ENCODE measurements at regions not wholly inside any gene's neighbourhood (a gene's known extent, or its start where the extent isn't known, plus 50 kb on each side); places are given as distances from the start of the nearest gene placed in this dataset.

GRCh38 chr12:23424685-23425084 lies 524.8 kb downstream of the SOX5 start:
- CTCF ChIA-PET, result no interaction called here
- WGBS (ENCODE audit: insufficient coverage), result 85% methylated on average over 7 of the region's 9 CpGs
- ATAC-seq (replicated peaks in 1 of 4) (no peak), DNase-seq (no peak)
- Mint-ChIP-seq H3K36me3 (no peaks in the 10 kb centered on the region), H3K27ac (no peak overlapping the region), H3K27me3 (no peaks in the 10 kb centered on the region), H3K4me3 (no peak overlapping the region), H3K9me3 (peaks cover 0 to 14% (median 5%) of the 10 kb centered on the region in 3 donors), H3K4me1 (no peaks in the 10 kb centered on the region)
- H3K36me3 ChIP-seq (ENCODE audit: control insufficient read depth in 2 of 2, extremely low read depth in 1 of 2, insufficient read depth in 1 of 2, low read length in 1 of 2), result no peaks in the 10 kb centered on the region
- no peaks in the 10 kb centered on the region for H3K9me3 ChIP-seq
- H3K27me3 ChIP-seq (replicated peaks in 1 of 2; ENCODE audit: control insufficient read depth in 2 of 2, extremely low read depth in 1 of 2, insufficient read depth in 2 of 2, low read length in 1 of 2), result no peaks in the 10 kb centered on the region
- H3K4me1 ChIP-seq (ENCODE audit: control insufficient read depth in 1 of 2, extremely low read depth in 1 of 2, insufficient read depth in 2 of 2, low read length in 2 of 2), result no peaks in the 10 kb centered on the region
- POLR2A ChIA-PET, result no interaction called here
- H3K27ac ChIP-seq (ENCODE audit: low read length), result no peak overlapping the region
- no peak overlapping the region for H3K4me3 ChIP-seq (ENCODE audit: control insufficient read depth in 1 of 2, extremely low read depth in 1 of 2, low read length in 1 of 2)

DNA sequence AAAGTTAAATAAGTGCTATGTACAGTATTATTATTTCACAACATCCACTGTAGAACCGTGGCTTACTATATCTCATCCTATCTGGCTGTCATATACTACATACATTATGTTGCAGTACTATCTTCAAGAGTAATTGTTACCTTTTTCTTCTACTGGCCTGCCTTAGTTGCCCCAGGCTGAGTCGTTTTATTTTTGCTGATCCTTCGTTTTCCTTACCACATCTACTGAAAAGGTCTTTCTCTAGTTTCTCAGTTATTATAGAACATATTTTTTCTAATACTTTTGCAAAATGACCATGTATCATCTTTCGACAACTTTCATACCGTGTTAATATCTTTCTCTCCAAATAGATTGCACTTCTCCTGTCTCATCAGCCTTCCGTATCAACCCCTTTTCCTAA lies 523.1 kb downstream of the SOX5 start:
- H3K27ac Mint-ChIP-seq, result no peak overlapping the region
- no peaks in the 10 kb centered on the region for H3K9me3 ChIP-seq
- H3K4me1 ChIP-seq (ENCODE audit: control insufficient read depth in 1 of 2, extremely low read depth in 1 of 2, insufficient read depth in 2 of 2, low read length in 2 of 2), result no peaks in the 10 kb centered on the region
- H3K4me3 Mint-ChIP-seq, result no peak overlapping the region
- no peaks in the 10 kb centered on the region for H3K27me3 Mint-ChIP-seq
- no peak overlapping the region for H3K4me3 ChIP-seq (ENCODE audit: control insufficient read depth in 1 of 2, extremely low read depth in 1 of 2, low read length in 1 of 2)
- ATAC-seq (replicated peaks in 1 of 4) (no peak), DNase-seq (no peak)
- POLR2A ChIA-PET, result no interaction called here
- H3K36me3 Mint-ChIP-seq, result no peaks in the 10 kb centered on the region
- no CpG with 5 or more reads among the region's 6 CpGs for WGBS (ENCODE audit: insufficient coverage)
- no peaks in the 10 kb centered on the region for H3K4me1 Mint-ChIP-seq
- no peaks in the 10 kb centered on the region for H3K36me3 ChIP-seq (ENCODE audit: control insufficient read depth in 2 of 2, extremely low read depth in 1 of 2, insufficient read depth in 1 of 2, low read length in 1 of 2)
- no peaks in the 10 kb centered on the region for H3K27me3 ChIP-seq (replicated peaks in 1 of 2; ENCODE audit: control insufficient read depth in 2 of 2, extremely low read depth in 1 of 2, insufficient read depth in 2 of 2, low read length in 1 of 2)
- peaks cover 0 to 14% (median 5%) of the 10 kb centered on the region in 3 donors for H3K9me3 Mint-ChIP-seq
- no peak overlapping the region for H3K27ac ChIP-seq (ENCODE audit: low read length)
- CTCF ChIA-PET, result no interaction called here

GRCh38 chr12:23428758-23429157 lies 520.7 kb downstream of the SOX5 start:
- 72% methylated on average over 2 of the region's 6 CpGs for WGBS (ENCODE audit: insufficient coverage)
- DNase-seq (no peak), ATAC-seq (replicated peaks in 1 of 4) (no peak)
- no peak overlapping the region for H3K4me3 Mint-ChIP-seq
- Histone ChIP-seq H3K27ac (ENCODE audit: low read length) (no peak overlapping the region), H3K4me1 (ENCODE audit: control insufficient read depth in 1 of 2, extremely low read depth in 1 of 2, insufficient read depth in 2 of 2, low read length in 2 of 2) (no peaks in the 10 kb centered on the region), H3K4me3 (ENCODE audit: control insufficient read depth in 1 of 2, extremely low read depth in 1 of 2, low read length in 1 of 2) (no peak overlapping the region), H3K27me3 (replicated peaks in 1 of 2; ENCODE audit: control insufficient read depth in 2 of 2, extremely low read depth in 1 of 2, insufficient read depth in 2 of 2, low read length in 1 of 2) (no peaks in the 10 kb centered on the region), H3K9me3 (no peaks in the 10 kb centered on the region), H3K36me3 (ENCODE audit: control insufficient read depth in 2 of 2, extremely low read depth in 1 of 2, insufficient read depth in 1 of 2, low read length in 1 of 2) (no peaks in the 10 kb centered on the region)
- peaks cover 4 to 16% (median 9%) of the 10 kb centered on the region in 3 donors for H3K9me3 Mint-ChIP-seq
- H3K36me3 Mint-ChIP-seq, result no peaks in the 10 kb centered on the region
- H3K4me1 Mint-ChIP-seq, result no peaks in the 10 kb centered on the region
- H3K27ac Mint-ChIP-seq, result no peak overlapping the region
- POLR2A ChIA-PET, result no interaction called here
- CTCF ChIA-PET, result interaction anchor here in 1 of 2 donors (0.7 kb wide), 1 partner anchor 16 kb away, joined by 3 read pairs; no protein-coding TSS in a partner anchor
- no peaks in the 10 kb centered on the region for H3K27me3 Mint-ChIP-seq

DNA sequence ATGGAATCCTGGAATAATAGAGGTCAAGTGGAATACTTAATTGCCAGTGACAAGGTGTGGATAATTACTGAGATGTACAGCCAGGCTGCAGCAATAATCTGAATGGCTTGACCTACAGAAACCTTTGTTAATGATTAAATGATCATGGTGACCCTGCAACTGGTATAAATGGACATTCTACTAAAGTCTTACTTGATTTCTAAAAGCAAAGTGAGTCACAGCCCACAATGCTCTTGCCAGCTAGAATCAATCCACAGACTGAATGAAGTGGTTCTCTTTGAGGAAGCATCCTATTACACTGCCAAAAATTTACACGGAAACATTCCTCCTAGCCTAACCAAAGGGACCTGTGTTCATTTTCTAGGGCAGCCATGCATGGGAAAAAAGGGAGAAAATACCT lies 518.5 kb downstream of the SOX5 start:
- Mint-ChIP-seq H3K4me1 (no peaks in the 10 kb centered on the region), H3K27me3 (no peaks in the 10 kb centered on the region), H3K27ac (no peak overlapping the region), H3K4me3 (no peak overlapping the region), H3K9me3 (peaks cover 4 to 22% (median 18%) of the 10 kb centered on the region in 3 donors), H3K36me3 (no peaks in the 10 kb centered on the region)
- no peak overlapping the region for H3K27ac ChIP-seq (ENCODE audit: low read length)
- no peak overlapping the region for H3K4me3 ChIP-seq (ENCODE audit: control insufficient read depth in 1 of 2, extremely low read depth in 1 of 2, low read length in 1 of 2)
- POLR2A ChIA-PET, result no interaction called here
- H3K4me1 ChIP-seq (ENCODE audit: control insufficient read depth in 1 of 2, extremely low read depth in 1 of 2, insufficient read depth in 2 of 2, low read length in 2 of 2), result no peaks in the 10 kb centered on the region
- WGBS (ENCODE audit: insufficient coverage), result no CpG with 5 or more reads among the region's 1 CpG
- H3K27me3 ChIP-seq (replicated peaks in 1 of 2; ENCODE audit: control insufficient read depth in 2 of 2, extremely low read depth in 1 of 2, insufficient read depth in 2 of 2, low read length in 1 of 2), result no peaks in the 10 kb centered on the region
- no peaks in the 10 kb centered on the region for H3K9me3 ChIP-seq
- no peak for ATAC-seq (replicated peaks in 1 of 4)
- CTCF ChIA-PET, result no interaction called here
- DNase-seq, result no peak
- H3K36me3 ChIP-seq (ENCODE audit: control insufficient read depth in 2 of 2, extremely low read depth in 1 of 2, insufficient read depth in 1 of 2, low read length in 1 of 2), result no peaks in the 10 kb centered on the region

- Mint-ChIP-seq H3K4me3 (no peak overlapping the region), H3K27ac (no peak overlapping the region), H3K27me3 (no peaks in the 10 kb centered on the region), H3K36me3 (no peaks in the 10 kb centered on the region), H3K4me1 (no peaks in the 10 kb centered on the region), H3K9me3 (peaks cover 9 to 28% (median 14%) of the 10 kb centered on the region in 3 donors)
- H3K27me3 ChIP-seq (replicated peaks in 1 of 2; ENCODE audit: control insufficient read depth in 2 of 2, extremely low read depth in 1 of 2, insufficient read depth in 2 of 2, low read length in 1 of 2), result no peaks in the 10 kb centered on the region
- no peak overlapping the region for H3K27ac ChIP-seq (ENCODE audit: low read length)
- no peak overlapping the region for H3K4me3 ChIP-seq (ENCODE audit: control insufficient read depth in 1 of 2, extremely low read depth in 1 of 2, low read length in 1 of 2)
- no peaks in the 10 kb centered on the region for H3K36me3 ChIP-seq (ENCODE audit: control insufficient read depth in 2 of 2, extremely low read depth in 1 of 2, insufficient read depth in 1 of 2, low read length in 1 of 2)
- ChIA-PET CTCF (no interaction called here), POLR2A (interaction anchor here in 1 of 2 donors (0.6 kb wide), 1 partner anchor 63 kb away, joined by 8 read pairs; no protein-coding TSS in a partner anchor)
- peaks cover 3% of the 10 kb centered on the region for H3K9me3 ChIP-seq
- ATAC-seq (replicated peaks in 1 of 4) (no peak), DNase-seq (no peak)
- no peaks in the 10 kb centered on the region for H3K4me1 ChIP-seq (ENCODE audit: control insufficient read depth in 1 of 2, extremely low read depth in 1 of 2, insufficient read depth in 2 of 2, low read length in 2 of 2)
Measured at GRCh38 chr12:23433121-23433520, 516.3 kb downstream of the SOX5 start.

DNA sequence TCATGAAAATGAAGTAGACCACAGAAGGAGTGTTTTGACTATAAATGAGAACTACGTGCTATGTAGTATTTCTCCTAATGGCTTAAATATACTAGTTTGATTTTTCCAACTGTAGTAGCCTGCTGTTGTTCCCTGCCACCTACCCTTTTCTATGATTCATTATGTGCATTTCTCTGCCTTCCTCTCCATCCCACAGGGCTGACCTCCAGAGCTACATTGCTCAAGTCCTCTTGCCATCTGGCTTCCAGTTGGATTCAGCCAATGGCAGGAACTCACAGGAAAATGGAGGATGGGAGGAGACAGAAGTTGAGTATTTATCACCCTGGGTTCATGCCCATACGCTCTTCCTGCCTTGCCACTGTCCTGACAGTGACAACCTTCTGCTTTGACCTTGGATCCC lies 515.3 kb downstream of the SOX5 start:
- ChIA-PET POLR2A (no interaction called here), CTCF (no interaction called here)
- H3K4me1 Mint-ChIP-seq, result no peaks in the 10 kb centered on the region
- no peaks in the 10 kb centered on the region for H3K4me1 ChIP-seq (ENCODE audit: control insufficient read depth in 1 of 2, extremely low read depth in 1 of 2, insufficient read depth in 2 of 2, low read length in 2 of 2)
- H3K27ac Mint-ChIP-seq, result no peak overlapping the region
- peaks cover 14 to 28% (median 15%) of the 10 kb centered on the region in 3 donors for H3K9me3 Mint-ChIP-seq
- H3K9me3 ChIP-seq, result peaks cover 3% of the 10 kb centered on the region
- no peak for ATAC-seq (replicated peaks in 1 of 4)
- H3K27me3 ChIP-seq (replicated peaks in 1 of 2; ENCODE audit: control insufficient read depth in 2 of 2, extremely low read depth in 1 of 2, insufficient read depth in 2 of 2, low read length in 1 of 2), result no peaks in the 10 kb centered on the region
- whole genome bisulfite sequencing (ENCODE audit: insufficient coverage), result no CpG with 5 or more reads among the region's 2 CpGs
- DNase-seq, result no peak
- no peaks in the 10 kb centered on the region for H3K27me3 Mint-ChIP-seq
- no peaks in the 10 kb centered on the region for H3K36me3 ChIP-seq (ENCODE audit: control insufficient read depth in 2 of 2, extremely low read depth in 1 of 2, insufficient read depth in 1 of 2, low read length in 1 of 2)
- H3K4me3 ChIP-seq (ENCODE audit: control insufficient read depth in 1 of 2, extremely low read depth in 1 of 2, low read length in 1 of 2), result no peak overlapping the region
- H3K36me3 Mint-ChIP-seq, result no peaks in the 10 kb centered on the region
- no peak overlapping the region for H3K27ac ChIP-seq (ENCODE audit: low read length)
- no peak overlapping the region for H3K4me3 Mint-ChIP-seq

GRCh38 chr12:23446746-23447145 lies 502.7 kb downstream of the SOX5 start:
- WGBS (ENCODE audit: insufficient coverage), result 56% methylated on average over 3 of the region's 3 CpGs
- H3K27ac ChIP-seq (ENCODE audit: low read length), result no peak overlapping the region
- DNase-seq (no peak), ATAC-seq (replicated peaks in 1 of 4) (no peak)
- H3K4me1 ChIP-seq (ENCODE audit: control insufficient read depth in 1 of 2, extremely low read depth in 1 of 2, insufficient read depth in 2 of 2, low read length in 2 of 2), result no peaks in the 10 kb centered on the region
- H3K36me3 ChIP-seq (ENCODE audit: control insufficient read depth in 2 of 2, extremely low read depth in 1 of 2, insufficient read depth in 1 of 2, low read length in 1 of 2), result no peaks in the 10 kb centered on the region
- ChIA-PET CTCF (no interaction called here), POLR2A (no interaction called here)
- no peaks in the 10 kb centered on the region for H3K27me3 ChIP-seq (replicated peaks in 1 of 2; ENCODE audit: control insufficient read depth in 2 of 2, extremely low read depth in 1 of 2, insufficient read depth in 2 of 2, low read length in 1 of 2)
- no peak overlapping the region for H3K4me3 ChIP-seq (ENCODE audit: control insufficient read depth in 1 of 2, extremely low read depth in 1 of 2, low read length in 1 of 2)
- Mint-ChIP-seq H3K36me3 (no peaks in the 10 kb centered on the region), H3K27ac (no peak overlapping the region), H3K4me1 (no peaks in the 10 kb centered on the region), H3K9me3 (peaks cover 0 to 5% (median 0%) of the 10 kb centered on the region in 3 donors), H3K4me3 (no peak overlapping the region), H3K27me3 (no peaks in the 10 kb centered on the region)
- H3K9me3 ChIP-seq, result no peaks in the 10 kb centered on the region

All from T-cell (primary cell).